GM12878 (cell line): ENCODE measurements at regions not wholly inside any gene's neighbourhood (a gene's known extent, or its start where the extent isn't known, plus 50 kb on each side); places are given as distances from the start of the nearest gene placed in this dataset.

Experiments used
- CTCF ChIP-seq, 3 experiments: IDR thresholded peaks in 2 of 3; conservative IDR thresholded peaks in 1 of 3; 2 replicates each; pipeline ENCODE4 v1.5.1; 2011; ENCODE audit warnings: low read depth in 3 of 3, low read length in 3 of 3, mild to moderate bottlenecking in 3 of 3, control low read depth in 2 of 3, moderate library complexity in 2 of 3, inconsistent platforms in 1 of 3, mixed read lengths in 1 of 3; ENCODE audit not compliant: control insufficient read depth in 2 of 3, insufficient read depth in 1 of 3; ENCODE audit errors: extremely low read depth in 1 of 3
- JUND ChIP-seq: IDR thresholded peaks from 2 replicates; pipeline ENCODE4 v1.6.1; 2012; ENCODE audit warnings: low read depth, mild to moderate bottlenecking, low read length, improper control_type of control experiment, moderate library complexity
- KAT2A ChIP-seq: conservative IDR thresholded peaks from 2 replicates; pipeline ENCODE4 v1.6.1; 2011; ENCODE audit warnings: low read depth, low read length; ENCODE audit not compliant: control insufficient read depth
- RAD51 ChIP-seq: fragments of 450-650 bp; IDR thresholded peaks from 2 replicates; pipeline ENCODE4 v1.6.1; 2016; ENCODE audit warnings: moderate library complexity, mild to moderate bottlenecking, inconsistent platforms
- SRF ChIP-seq, 2 experiments: IDR thresholded peaks; 2 replicates each; pipeline ENCODE4 v1.6.1; 2011; ENCODE audit warnings: low read depth in 2 of 2, low read length in 2 of 2, mild to moderate bottlenecking in 1 of 2, moderate library complexity in 1 of 2
- USF1 ChIP-seq: IDR thresholded peaks from 2 replicates; pipeline ENCODE4 v1.6.1; 2011; ENCODE audit warnings: borderline replicate concordance, low read depth, mild to moderate bottlenecking, moderate library complexity, mixed read lengths, low read length; ENCODE audit not compliant: insufficient read depth; ENCODE audit errors: extremely low read length

- TF ChIP-seq JUND (no peak), CTCF (IDR thresholded peaks at IDR 0.05 in 2 of 3, conservative IDR thresholded peaks at IDR 0.05 in 1 of 3; ENCODE audit: control insufficient read depth in 2 of 3, extremely low read depth in 1 of 3, insufficient read depth in 1 of 3, low read depth in 3 of 3, low read length in 3 of 3) (no peak), KAT2A (no peak), RAD51 (no peak), USF1 (no peak), SRF (IDR thresholded peaks at IDR 0.05; ENCODE audit: low read depth in 2 of 2, low read length in 2 of 2) (no peak)
These were observed 294.0 kb upstream of the HS6ST1 start for GRCh38 chr2:128612628-128613027.
